HUES6 (cell line): ENCODE measurements at regions not wholly inside any gene's neighbourhood (a gene's known extent, or its start where the extent isn't known, plus 50 kb on each side); places are given as distances from the start of the nearest gene placed in this dataset.
"Not testable (repeated sequence)": the region's sequence is repeated elsewhere in the genome, so short reads cannot be mapped to it uniquely, and the experiment has no call there.

Experiments used
- H3K27ac ChIP-seq: 2 replicates; pipeline ENCODE4 v1.7.0; 2013; ENCODE audit warnings: low read depth, mild to moderate bottlenecking, low read length, inconsistent platforms
- H3K27me3 ChIP-seq: 2 replicates; pipeline ENCODE4 v1.6.1; 2013; ENCODE audit warnings: low read length; ENCODE audit not compliant: control insufficient read depth, insufficient read depth
- H3K36me3 ChIP-seq: 2 replicates; pipeline ENCODE4 v1.6.1; 2013; ENCODE audit warnings: low read length; ENCODE audit not compliant: control insufficient read depth, insufficient read depth
- H3K4me1 ChIP-seq: 2 replicates; pipeline ENCODE4 v1.6.1; 2013; ENCODE audit warnings: low read length; ENCODE audit not compliant: control insufficient read depth, insufficient read depth
- H3K4me3 ChIP-seq: 2 replicates; pipeline ENCODE4 v1.5.1; 2013; ENCODE audit warnings: low read depth, low read length
- H3K9ac ChIP-seq: one replicate; pipeline ENCODE4 v1.6.1; 2013; ENCODE audit warnings: mild to moderate bottlenecking, low read length
- H3K9me3 ChIP-seq: 2 replicates; pipeline ENCODE4 v1.6.1; 2013; ENCODE audit warnings: low read depth, low read length; ENCODE audit not compliant: control insufficient read depth, insufficient read depth

DNA sequence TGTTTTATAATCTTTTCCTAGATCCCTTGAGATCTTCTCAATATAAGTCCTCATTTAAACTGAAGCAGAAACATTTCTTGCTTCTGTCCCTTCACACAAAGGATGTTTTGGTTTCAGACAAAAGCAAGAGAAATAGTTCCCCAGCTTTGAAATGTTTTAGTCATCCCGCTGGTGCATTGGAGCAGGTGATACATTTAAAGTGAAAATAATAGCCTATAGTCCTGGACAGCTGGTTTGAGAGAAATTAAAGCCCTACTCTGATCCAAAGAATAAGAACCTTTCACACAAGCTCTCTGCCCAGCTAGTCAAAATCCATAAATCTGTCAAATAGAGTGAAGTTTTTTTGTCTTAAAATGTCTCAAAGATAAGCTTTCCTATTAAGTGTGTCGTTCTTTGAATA is 79.4 kb downstream of the LUZP4 start:
- Histone ChIP-seq H3K27ac (no peak overlapping the region), H3K36me3 (no peaks in the 10 kb centered on the region), H3K9ac (no peak overlapping the region), H3K27me3 (peaks cover 4% of the 10 kb centered on the region; the same call in 1 of the 2 replicates), H3K4me3 (no peak overlapping the region), H3K9me3 (no peaks in the 10 kb centered on the region), H3K4me1 (peaks cover 24% of the 10 kb centered on the region)

- H3K4me3 ChIP-seq: no peak overlapping the region
- peak overlapping the region; percentile 75 for H3K27ac ChIP-seq
- H3K36me3 ChIP-seq: no peaks in the 10 kb centered on the region
- no peak overlapping the region for H3K9ac ChIP-seq
- peaks cover 24% of the 10 kb centered on the region for H3K4me1 ChIP-seq
- no peaks in the 10 kb centered on the region; the same call in 1 of the 2 replicates for H3K27me3 ChIP-seq
- no peaks in the 10 kb centered on the region for H3K9me3 ChIP-seq
These were observed 82.6 kb downstream of the LUZP4 start for GRCh38 chrX:115372152-115372551.

GRCh38 chrX:115373308-115373707 is 83.8 kb downstream of the LUZP4 start:
- H3K27me3 ChIP-seq: no peaks in the 10 kb centered on the region; the same call in 1 of the 2 replicates
- H3K9ac ChIP-seq: no peak overlapping the region
- H3K4me3 ChIP-seq: no peak overlapping the region
- peaks cover 21% of the 10 kb centered on the region for H3K4me1 ChIP-seq
- no peaks in the 10 kb centered on the region for H3K36me3 ChIP-seq
- no peaks in the 10 kb centered on the region for H3K9me3 ChIP-seq
- peak overlapping the region; percentile 75; the same call in 1 of the 2 replicates for H3K27ac ChIP-seq

- H3K36me3 ChIP-seq: no peaks in the 10 kb centered on the region
- H3K4me1 ChIP-seq: peaks cover 2% of the 10 kb centered on the region; the same call in 1 of the 2 replicates
- H3K9ac ChIP-seq: no peak overlapping the region
- H3K27me3 ChIP-seq: peaks cover 7% of the 10 kb centered on the region; the same call in 1 of the 2 replicates
- H3K4me3 ChIP-seq: no peak overlapping the region
- H3K9me3 ChIP-seq: no peaks in the 10 kb centered on the region
- H3K27ac ChIP-seq: no peak overlapping the region
These were observed 89.0 kb downstream of the LUZP4 start for GRCh38 chrX:115378471-115378870.

DNA sequence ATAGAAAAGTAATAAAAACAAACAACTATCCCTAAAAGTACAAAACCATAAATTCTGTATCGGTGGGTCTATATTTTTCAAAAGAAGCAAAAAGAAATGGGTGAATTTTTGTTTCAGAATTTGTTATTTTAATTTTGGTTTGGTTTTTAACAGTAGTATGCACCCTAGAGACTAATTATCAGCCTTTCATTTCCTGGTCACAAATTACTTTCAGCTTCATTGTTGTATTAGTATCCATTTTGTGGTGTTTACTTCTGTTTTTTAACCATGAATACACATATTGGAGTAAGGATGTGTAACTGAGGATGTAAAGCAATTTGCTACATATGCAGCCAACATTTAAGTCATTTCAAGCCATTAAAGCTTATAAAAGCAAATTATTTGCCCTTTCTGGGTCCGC is 97.8 kb downstream of the LUZP4 start:
- no peak overlapping the region for H3K9ac ChIP-seq
- no peaks in the 10 kb centered on the region for H3K9me3 ChIP-seq
- no peak overlapping the region for H3K4me3 ChIP-seq
- no peaks in the 10 kb centered on the region for H3K36me3 ChIP-seq
- H3K4me1 ChIP-seq: no peaks in the 10 kb centered on the region
- H3K27me3 ChIP-seq: peaks cover 2% of the 10 kb centered on the region; the same call in 1 of the 2 replicates
- H3K27ac ChIP-seq: no peak overlapping the region

- Histone ChIP-seq H3K9ac (no peak overlapping the region), H3K36me3 (no peaks in the 10 kb centered on the region), H3K4me1 (no peaks in the 10 kb centered on the region), H3K27me3 (peaks cover 2% of the 10 kb centered on the region; the same call in 1 of the 2 replicates), H3K27ac (no peak overlapping the region), H3K4me3 (no peak overlapping the region), H3K9me3 (no peaks in the 10 kb centered on the region)
These were observed 99.4 kb downstream of the LUZP4 start for GRCh38 chrX:115388879-115389278.

DNA sequence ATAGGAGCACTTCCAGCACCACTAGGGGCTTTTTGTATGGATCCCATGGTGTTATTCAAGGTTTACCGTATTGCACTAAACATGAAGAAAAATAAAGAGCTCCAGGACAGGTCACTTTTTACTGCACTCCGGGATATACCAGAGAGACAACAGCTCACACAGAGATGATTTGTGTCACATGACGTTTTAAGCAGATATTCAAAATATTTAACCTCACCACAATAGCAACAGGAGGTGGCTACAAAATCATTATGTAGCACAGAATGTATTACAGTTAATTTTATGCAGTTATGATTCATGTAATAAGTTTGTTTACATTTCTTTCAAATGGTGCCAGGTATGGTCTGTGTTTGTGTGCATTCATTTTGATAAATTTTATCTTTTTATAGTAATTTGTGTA is 100.6 kb downstream of the LUZP4 start:
- no peak overlapping the region for H3K4me3 ChIP-seq
- H3K36me3 ChIP-seq: no peaks in the 10 kb centered on the region
- no peaks in the 10 kb centered on the region; the same call in 1 of the 2 replicates for H3K27me3 ChIP-seq
- H3K9ac ChIP-seq: no peak overlapping the region
- no peak overlapping the region for H3K27ac ChIP-seq
- no peaks in the 10 kb centered on the region for H3K4me1 ChIP-seq
- no peaks in the 10 kb centered on the region for H3K9me3 ChIP-seq

DNA sequence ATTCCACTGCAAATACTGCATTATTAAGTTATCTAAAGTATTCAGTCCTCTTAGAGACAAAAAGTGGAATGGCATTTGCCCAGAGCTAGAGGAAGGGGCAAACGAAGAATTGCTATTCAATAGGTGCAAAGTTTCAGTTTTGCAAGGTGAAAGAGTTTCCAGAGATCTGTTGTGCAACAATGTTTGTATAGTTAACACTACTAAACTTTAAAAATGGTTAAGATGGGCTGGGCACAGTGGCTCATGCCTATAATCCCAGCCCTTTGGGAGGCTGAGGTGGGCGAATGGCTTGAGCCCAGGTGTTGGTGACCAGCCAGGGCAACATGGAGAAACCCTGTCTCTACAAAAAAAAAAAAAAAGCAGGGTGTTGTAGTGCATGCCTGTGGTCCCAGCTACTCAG is 102.5 kb downstream of the LUZP4 start:
- Histone ChIP-seq H3K4me1 (no peaks in the 10 kb centered on the region), H3K9me3 (no peaks in the 10 kb centered on the region), H3K36me3 (no peaks in the 10 kb centered on the region), H3K9ac (no peak overlapping the region), H3K27ac (no peak overlapping the region), H3K27me3 (peaks cover 5% of the 10 kb centered on the region; the same call in 1 of the 2 replicates), H3K4me3 (no peak overlapping the region)

- Histone ChIP-seq H3K9me3 (no peaks in the 10 kb centered on the region), H3K27me3 (peaks cover 5% of the 10 kb centered on the region; the same call in 1 of the 2 replicates), H3K4me1 (no peaks in the 10 kb centered on the region), H3K36me3 (no peaks in the 10 kb centered on the region), H3K9ac (no peak overlapping the region), H3K27ac (no peak overlapping the region), H3K4me3 (no peak overlapping the region)
These were observed 103.4 kb downstream of the LUZP4 start for GRCh38 chrX:115392871-115393270.

- H3K9me3 ChIP-seq: no peaks in the 10 kb centered on the region
- no peak overlapping the region for H3K4me3 ChIP-seq
- H3K27ac ChIP-seq: no peak overlapping the region
- peaks cover 5% of the 10 kb centered on the region; the same call in 1 of the 2 replicates for H3K27me3 ChIP-seq
- no peak overlapping the region for H3K9ac ChIP-seq
- no peaks in the 10 kb centered on the region for H3K4me1 ChIP-seq
- H3K36me3 ChIP-seq: no peaks in the 10 kb centered on the region
These were observed 103.8 kb downstream of the LUZP4 start for GRCh38 chrX:115393271-115393670.

- not testable (repeated sequence) for H3K36me3 ChIP-seq, H3K9me3 ChIP-seq, H3K27me3 ChIP-seq, H3K4me3 ChIP-seq, H3K4me1 ChIP-seq, H3K9ac ChIP-seq, H3K27ac ChIP-seq
These were observed 105.3 kb downstream of the LUZP4 start for GRCh38 chrX:115394806-115395205.

- no peaks in the 10 kb centered on the region for H3K36me3 ChIP-seq
- 0 out of 2 replicates have a peak, but pooled peaks cover 2% of the 10 kb centered on the region for H3K9me3 ChIP-seq
- H3K4me1 ChIP-seq: peaks cover 16% of the 10 kb centered on the region
- no peak overlapping the region for H3K4me3 ChIP-seq
- no peak overlapping the region for H3K9ac ChIP-seq
- peaks cover 5% of the 10 kb centered on the region; the same call in 1 of the 2 replicates for H3K27me3 ChIP-seq
- H3K27ac ChIP-seq: no peak overlapping the region
These were observed 109.8 kb downstream of the LUZP4 start for GRCh38 chrX:115399306-115399705.
